GM12873 (cell line): ENCODE measurements at regions not wholly inside any gene's neighbourhood (a gene's known extent, or its start where the extent isn't known, plus 50 kb on each side); places are given as distances from the start of the nearest gene placed in this dataset.

Experiments
- TF ChIP-seq, protein P1 (sequence below): IDR thresholded peaks from 2 replicates; pipeline ENCODE4 v1.5.1; 2012; ENCODE audit warnings: low read depth, mild to moderate bottlenecking, moderate library complexity, low read length, control low read depth; ENCODE audit not compliant: insufficient read depth; ENCODE audit errors: missing control alignments

DNA sequence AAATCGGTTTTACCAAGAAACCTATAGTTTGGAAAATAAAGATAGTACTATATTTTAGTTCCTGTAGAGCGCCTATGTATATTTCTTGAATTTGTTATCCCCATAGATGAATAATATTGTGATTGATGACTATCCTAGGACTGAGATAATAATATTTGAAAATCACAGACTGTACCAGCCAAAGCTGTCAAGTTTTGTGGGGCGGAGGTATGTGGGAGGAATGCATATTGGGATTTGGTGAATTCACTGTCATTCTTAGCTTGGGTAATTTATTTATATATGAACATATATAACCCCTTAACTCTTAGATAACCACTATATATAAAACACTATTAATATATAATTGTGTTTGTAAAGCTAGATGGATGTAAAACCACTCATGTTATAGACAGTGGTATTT, 205.5 kb upstream of the ARSJ start:
- TF ChIP-seq, protein P1, sequence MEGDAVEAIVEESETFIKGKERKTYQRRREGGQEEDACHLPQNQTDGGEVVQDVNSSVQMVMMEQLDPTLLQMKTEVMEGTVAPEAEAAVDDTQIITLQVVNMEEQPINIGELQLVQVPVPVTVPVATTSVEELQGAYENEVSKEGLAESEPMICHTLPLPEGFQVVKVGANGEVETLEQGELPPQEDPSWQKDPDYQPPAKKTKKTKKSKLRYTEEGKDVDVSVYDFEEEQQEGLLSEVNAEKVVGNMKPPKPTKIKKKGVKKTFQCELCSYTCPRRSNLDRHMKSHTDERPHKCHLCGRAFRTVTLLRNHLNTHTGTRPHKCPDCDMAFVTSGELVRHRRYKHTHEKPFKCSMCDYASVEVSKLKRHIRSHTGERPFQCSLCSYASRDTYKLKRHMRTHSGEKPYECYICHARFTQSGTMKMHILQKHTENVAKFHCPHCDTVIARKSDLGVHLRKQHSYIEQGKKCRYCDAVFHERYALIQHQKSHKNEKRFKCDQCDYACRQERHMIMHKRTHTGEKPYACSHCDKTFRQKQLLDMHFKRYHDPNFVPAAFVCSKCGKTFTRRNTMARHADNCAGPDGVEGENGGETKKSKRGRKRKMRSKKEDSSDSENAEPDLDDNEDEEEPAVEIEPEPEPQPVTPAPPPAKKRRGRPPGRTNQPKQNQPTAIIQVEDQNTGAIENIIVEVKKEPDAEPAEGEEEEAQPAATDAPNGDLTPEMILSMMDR, result no peak

DNA sequence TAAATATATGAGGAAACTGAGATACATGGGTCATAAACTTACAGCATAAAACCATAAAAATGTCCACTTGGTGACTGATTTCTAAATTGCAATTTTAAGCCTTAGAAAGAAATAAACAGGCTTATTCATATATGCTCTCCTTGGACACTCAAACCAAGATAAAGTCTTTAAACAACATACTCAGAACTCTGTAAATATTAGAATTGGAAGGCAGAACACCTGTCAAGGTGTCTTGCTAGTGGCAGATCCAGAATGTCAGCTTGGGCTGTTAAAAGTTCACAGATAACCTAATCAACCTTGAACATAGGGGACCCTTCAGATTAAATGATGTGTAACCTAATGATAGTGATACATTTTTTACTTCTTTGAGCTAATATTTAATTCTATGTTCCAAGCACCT, 208.1 kb upstream of the ARSJ start:
- TF ChIP-seq, protein P1, result no peak

DNA sequence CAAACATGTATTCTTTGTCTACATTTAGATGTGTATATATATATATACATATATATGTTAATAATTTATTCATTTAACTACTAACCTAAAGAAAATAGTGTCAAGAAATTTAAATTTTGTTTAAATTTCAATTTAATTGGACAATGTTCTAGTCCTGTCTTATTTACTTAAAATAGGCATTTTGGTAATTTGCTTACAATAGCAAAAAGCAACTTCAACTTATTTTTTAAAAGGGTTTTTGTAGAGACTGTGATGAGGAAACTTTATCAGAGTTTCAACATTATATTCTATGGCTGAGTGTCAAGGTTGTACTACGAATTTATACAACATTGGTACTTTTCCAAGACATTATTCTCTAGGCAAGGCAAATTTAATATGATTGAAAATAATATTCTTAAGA, 212.0 kb upstream of the ARSJ start:
- TF ChIP-seq, protein P1, result no peak

DNA sequence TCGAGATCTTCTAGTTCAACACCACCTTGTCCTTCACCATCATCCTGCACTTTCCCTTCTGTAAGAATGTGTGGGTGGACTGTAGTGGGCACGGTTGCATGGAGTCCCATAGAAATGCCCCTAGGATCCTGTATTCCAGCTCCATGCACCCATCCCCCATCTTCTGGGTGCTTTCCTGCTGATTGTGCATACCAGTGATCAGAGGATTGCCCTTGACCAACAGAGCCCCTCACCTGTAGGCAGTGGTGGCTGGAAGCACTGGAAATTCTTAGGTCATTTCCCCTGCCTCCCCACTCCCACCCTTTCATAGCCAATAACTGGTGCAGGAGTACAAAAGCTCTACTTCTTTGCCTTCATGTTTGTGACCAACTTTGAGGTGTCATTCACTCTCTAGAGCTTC, 213.4 kb upstream of the ARSJ start:
- TF ChIP-seq, protein P1, result no peak

DNA sequence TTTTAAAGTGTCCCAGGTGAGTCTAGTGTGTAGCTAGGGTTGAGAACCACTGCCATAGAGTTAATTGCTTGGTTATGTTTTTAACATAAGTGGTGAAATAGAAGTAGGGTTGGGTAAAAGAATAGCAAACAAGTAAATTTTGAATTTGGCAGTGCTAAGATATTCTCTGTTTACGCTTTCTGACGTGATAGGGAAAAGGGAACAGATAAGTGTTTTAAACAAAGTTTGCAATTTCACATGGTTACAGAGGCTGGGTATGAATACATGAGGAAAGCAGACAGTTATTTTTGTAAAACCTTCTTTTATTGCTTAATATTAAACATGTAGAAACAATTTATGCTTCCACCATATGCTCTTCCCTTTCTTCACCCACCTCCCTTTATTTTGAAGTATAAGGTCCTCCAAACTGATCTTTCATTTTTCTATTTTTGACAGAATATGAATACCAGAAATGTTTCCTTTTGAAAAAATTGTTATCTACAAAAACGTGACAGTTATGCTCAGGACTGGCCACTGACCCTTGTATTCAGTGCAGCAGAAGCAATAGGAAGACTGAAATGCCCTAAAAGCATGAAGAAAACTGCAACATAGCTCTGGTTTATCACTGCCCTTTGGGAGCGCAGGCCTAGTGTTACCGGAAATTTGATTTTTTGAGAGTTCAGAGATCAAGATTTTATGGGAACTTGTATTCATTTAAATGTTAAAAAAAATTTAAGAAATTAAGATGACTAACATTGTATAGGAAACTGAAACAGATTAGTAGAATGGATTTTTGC, 214.4 kb upstream of the ARSJ start:
- TF ChIP-seq, protein P1, result no peak

DNA sequence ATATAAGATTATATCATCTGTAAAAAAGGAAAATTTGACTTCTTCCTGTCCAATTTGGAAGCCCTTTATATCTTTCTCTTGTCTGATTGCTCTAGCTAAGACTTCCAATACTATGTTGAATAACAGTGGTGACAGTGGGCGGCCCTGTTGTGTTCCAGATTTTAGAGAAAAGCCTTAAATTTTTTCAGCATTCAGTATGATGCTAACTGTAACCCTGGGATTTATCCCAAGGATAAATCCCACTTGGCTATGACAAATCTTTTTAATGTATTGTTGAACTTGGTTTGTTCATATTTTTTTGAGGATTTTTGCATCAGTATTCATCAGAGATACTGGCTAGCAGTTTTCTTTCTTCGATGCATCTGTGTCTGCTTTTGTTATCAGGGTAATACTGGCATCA, 217.2 kb upstream of the ARSJ start:
- TF ChIP-seq, protein P1, result no peak

DNA sequence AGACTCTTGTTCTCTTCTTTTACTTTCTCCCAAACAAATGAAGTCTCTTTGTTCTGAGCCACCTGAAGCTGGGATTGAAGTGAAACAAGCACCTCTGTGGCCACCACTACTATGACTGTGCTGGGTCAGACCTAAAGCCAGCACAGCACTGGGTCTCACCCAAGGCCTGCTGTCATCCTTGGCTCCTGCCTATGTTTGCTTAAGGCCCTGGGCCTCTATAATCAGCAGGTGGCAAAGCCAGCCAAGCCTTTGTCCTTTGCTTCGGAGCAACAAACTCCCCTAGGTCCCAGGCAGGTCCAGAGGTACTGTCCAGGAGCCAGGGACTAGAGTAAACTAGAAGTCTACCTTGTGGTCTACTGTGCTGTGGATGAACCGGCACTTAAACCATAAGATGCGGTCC, 220.6 kb upstream of the ARSJ start:
- TF ChIP-seq, protein P1, result no peak
